ENCODE measurements at regions not wholly inside any gene's neighbourhood (a gene's known extent, or its start where the extent isn't known, plus 50 kb on each side); places are given as distances from the start of the nearest gene placed in this dataset.

- TF ChIP-seq CTCF (conservative IDR thresholded peaks at IDR 0.05 in 1 of 2, IDR thresholded peaks at IDR 0.05 in 1 of 2; ENCODE audit: low read depth in 1 of 2, low read length in 2 of 2), result no peak
- no peak for TF ChIP-seq EZH2 (IDR thresholded peaks at IDR 0.05; ENCODE audit: low read length, missing control alignments)
Measured at GRCh38 chrX:30156009-30156408, 59.4 kb upstream of the MAGEB2 start.

All from fibroblast of lung (primary cell).